SKM-1 treated with dmso at 0.1 percent for 144 hours (cell line): ENCODE measurements at regions not wholly inside any gene's neighbourhood (a gene's known extent, or its start where the extent isn't known, plus 50 kb on each side); places are given as distances from the start of the nearest gene placed in this dataset.

Experiments used
- DNase-seq: peaks from one replicate; lab custom pipeline; 2025; ENCODE audit not compliant: unreplicated experiment; lab: John Stamatoyannopoulos, UW

GRCh38 chr13:58869566-58869965, 1238.0 kb downstream of the PCDH17 start:
- DNase-seq: no peak

DNA sequence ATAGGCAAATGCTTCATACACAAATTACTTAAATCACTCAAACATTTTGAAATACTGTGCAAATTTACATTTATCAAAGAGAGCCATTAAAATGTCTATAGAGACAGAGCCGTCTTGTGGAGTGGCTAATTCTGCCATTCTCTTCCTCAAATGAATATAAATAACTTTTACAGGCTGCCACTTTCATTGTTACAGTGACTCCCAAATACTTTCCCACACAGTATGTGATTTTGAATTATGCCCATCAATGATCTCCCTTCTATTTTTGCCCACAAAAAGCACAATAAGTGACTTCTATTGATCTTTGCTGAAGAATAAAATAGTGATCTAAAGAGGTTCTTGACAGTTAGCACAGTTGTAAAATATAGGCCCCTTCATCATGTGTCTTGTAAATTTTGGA, 1244.9 kb downstream of the PCDH17 start:
- no peak for DNase-seq

- no peak for DNase-seq
Measured at GRCh38 chr13:58879114-58879513, 1247.6 kb downstream of the PCDH17 start.

DNA sequence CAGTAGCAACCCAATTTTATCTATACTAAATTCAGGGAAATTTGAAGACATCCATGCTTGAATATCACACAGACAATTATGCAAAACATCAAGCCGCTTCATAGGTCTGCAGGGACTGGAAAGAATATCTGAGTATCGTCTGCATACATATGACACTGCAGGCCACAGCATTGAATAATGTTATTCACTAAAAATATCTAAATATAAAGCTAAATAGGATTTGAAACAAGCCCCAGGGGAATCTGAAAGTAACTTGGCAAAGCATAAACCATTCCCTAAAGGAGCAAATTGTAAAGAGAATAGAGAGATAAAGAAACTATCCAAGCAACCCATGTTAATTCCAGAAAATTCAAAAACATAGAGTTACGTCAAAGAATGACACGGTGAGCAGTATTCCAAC, 1251.0 kb downstream of the PCDH17 start:
- no peak for DNase-seq

- DNase-seq: no peak
Measured at GRCh38 chr13:58883405-58883804, 1251.9 kb downstream of the PCDH17 start.

DNA sequence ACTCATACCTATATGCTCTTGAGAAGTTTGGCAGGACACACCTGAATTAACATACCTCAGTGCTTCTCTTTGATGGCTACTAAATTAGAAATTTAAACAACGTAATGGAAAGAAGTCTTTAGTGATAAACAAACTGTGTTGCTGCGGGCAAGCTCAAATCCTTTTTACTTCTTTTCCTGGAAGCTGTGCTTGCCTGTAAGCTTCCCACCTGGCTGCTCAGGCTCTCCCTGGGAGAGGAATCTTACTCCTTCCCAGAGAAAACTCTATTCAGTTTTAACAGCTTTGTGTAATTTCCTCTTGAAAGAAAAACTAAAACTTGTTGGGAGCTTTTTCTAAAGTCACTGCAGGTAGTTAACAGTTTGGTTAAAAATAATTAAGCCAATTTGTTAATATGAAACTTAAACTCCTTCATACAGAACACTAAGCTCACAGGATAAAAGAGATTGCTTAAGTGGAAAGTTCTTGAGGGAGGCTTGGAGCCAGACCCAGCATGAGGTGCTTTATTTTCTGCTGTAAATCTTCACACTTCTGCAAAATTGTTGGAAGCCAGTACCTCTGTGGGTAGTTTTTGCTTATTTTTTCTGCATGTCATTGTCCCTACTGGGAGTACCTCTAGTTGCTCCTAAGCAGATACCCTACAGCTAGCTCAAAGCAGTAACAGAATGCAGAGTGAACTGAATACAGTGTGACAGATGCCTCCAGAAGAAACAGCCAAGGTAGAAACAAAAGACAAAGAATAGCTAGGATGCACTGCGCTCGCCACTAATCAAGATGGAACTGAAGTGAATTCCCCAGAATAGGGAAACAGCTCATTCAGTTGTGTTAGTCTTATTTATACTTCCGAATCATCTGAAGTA, 1253.0 kb downstream of the PCDH17 start:
- DNase-seq: no peak

DNA sequence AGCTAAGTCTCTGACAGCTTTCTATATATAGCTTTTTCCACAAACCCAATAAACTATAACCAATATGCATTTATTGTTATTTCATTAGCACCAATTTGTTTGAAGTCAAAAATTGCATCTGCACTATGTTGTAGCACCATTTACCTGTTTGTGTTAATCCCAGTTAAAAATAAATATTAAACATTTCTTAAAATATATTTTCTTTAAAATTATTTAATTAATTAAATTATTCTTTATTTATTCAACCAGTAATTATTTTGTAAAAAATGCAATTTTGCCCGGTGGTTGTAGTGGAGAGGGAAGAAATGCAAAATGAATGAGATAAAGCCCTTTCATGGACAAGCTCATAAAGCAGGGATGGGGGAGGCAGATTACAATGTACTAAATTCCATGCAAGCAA, 1257.9 kb downstream of the PCDH17 start:
- no peak for DNase-seq

DNA sequence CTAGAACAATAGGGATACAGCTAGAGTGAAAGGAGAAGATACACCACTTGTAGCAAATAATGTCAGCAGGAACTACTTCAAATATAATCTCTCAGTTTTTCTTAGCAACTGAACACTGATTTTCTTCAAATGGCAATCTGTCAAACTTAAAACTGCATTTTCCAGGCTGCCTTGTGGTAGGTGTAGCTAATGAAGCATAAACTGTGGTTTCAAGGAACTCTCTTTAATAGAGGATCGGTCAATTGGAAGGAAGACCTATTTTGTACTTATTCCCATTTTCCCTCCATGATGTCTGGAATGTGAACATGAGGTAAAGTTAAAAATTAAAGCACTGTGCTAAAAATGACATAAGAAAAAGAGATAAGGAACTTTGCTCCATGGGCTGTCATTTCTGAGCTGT, 1261.9 kb downstream of the PCDH17 start:
- no peak for DNase-seq

DNA sequence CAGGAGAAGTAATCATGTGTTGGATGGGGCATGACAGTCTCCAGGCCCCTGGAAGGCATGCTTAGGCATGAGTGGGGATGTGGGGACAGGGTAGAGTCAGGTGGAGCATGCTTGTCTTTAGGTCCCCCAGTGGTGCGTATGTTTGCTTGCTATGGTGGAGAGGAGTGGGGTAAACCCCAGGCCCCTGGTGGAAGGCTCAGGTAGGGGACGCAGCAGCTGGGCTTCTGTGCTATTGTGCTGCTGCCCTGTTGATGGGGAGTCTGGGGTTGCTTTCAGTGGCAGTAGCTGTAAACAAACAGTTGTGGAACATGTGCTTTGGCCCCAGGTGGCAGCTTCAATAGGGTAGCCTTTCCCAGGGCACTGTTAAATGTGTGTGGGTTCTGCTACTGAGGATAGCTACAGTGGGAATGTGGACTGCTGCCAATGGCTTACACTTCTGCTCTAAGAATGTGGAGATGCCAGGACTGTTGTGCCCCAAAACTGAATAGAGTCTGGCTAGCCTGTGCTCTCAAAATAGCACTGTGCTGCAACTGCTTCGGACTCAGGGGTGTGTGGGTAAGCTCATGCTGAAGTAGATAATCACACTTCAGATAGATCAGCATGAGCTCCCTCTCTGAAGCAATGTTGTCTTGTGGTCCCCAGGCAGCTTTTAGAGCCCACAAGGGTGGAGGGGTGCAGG, 1257.3 kb downstream of the DIAPH3 start:
- DNase-seq: no peak

- no peak for DNase-seq
Measured at GRCh38 chr13:58907347-58907746, 1256.4 kb downstream of the DIAPH3 start.

DNA sequence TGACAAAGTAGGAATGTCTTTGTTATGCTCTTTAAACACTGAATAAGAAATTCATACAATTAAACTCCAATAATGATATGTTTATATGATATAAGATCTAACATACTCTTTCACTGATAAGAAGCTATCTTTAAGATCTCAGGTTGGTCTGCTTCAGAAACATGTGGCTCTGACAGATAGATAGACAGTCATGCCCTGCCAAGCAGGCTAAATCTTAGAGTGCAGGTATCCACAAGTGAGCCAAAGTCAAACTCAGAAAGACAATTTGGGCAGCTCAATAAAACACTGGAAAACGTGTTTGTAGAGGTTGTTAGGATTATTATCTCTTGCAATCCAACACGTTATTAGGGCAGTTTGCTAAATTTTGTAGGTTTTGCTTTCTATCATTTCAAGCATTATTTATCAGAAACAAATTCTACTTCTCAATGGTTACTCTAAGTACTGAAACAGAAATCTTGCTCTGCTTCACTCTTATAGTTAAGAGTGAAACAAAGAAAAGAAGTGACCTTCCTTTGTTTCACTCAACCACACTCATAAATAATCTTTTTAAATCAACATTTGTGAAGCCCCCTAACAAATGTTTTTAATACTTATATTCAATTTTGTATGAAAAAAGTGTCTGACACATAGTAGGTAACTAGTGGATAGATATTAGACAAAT, 1255.6 kb downstream of the DIAPH3 start:
- no peak for DNase-seq

DNA sequence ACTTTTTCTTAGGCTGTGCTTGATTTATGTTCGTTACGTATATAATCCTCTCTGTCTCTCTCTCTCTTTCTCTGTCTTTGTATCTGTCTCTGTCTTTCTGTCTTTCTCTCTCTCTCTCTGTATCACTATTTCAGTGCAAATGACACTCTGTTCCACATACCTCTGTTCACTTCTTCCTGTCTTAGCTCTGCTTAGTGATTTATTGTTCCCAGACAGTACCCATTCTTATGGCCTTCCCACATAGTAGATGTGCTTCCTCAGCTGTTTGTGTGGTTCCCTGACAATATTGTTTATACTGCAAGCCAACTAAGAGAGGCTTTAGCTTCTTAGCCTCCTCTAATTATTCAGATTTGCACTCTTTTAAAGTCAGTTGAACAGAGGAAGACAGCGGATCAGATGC, 1244.2 kb downstream of the DIAPH3 start:
- DNase-seq: no peak

DNA sequence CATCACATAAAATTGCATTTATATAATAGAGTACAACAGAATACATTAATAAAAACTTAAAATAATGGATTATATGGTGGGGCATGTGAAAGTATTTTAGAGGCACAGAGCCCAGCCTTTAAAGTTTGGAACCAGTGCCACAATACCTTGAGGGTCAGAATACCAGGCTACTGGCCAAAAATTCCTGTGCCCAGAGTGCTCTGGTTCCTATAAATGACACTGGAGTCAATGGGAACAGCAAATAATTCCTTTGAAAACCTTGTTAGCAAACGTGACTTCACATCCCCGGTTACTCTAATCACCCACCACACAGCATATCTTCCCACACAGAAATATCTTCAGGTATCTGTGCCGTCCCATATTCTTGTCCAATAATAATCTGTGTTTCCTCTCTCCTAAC, 1242.6 kb downstream of the DIAPH3 start:
- no peak for DNase-seq

GRCh38 chr13:58926858-58927257, 1236.9 kb downstream of the DIAPH3 start:
- no peak for DNase-seq

DNA sequence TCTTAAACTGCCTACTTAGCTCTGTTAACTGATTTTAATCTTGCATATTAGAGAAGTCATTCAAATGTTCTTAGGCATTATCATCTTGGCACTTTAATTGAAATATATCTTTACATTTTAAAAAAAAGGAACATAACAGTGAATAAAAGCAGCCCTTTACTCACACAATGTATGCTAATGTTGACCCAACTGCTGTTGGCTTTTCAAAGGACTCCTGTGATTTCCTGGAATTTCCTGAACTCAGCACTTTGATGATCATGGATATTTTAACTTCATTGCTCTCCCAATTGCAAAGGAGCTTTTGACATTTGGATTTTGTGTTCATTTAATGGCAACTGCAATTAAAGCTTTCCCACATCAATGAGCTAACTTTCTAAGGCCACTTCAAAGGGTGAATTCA, 1230.3 kb downstream of the DIAPH3 start:
- DNase-seq: no peak

DNA sequence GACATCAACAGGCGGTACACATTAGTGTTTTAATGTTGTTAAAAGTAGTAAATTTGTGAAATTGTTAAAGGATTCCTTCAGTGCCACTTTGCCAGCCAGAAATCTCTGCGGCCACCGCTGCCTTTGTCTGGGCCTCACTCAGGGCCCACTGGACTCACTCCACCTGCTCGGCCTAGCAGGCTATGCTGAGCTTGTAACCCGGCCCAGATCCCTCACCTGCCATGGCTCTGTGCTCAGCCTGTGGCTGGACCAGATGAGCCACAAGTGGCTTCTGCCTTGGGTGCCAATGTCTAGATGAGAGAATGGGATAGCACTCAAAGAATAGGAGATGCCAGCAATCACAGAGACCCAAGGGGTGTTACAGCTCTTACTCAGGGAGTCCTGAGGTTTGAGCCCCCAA, 1228.0 kb downstream of the DIAPH3 start:
- DNase-seq: no peak

- no peak for DNase-seq
Measured at GRCh38 chr13:58946274-58946673, 1217.5 kb downstream of the DIAPH3 start.

- no peak for DNase-seq
Measured at GRCh38 chr13:58949646-58950045, 1214.1 kb downstream of the DIAPH3 start.

DNA sequence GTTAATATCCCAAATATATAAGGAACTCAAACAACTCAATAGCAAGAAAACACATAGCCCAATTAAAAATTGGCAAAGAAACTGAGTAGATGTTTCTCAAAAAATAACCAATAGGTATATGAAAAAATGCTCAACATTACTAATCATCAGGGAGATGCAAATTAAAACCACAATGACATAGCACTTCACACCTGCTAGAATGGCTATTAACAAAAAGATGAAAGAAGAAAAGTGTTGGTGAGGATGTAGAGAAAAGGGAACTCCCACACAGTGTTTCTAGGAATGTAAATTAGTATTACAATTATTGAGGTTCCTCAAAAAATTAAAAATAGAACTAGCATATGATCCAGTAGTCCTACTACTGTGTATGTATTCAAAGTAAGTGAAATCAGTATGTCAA, 1212.8 kb downstream of the DIAPH3 start:
- no peak for DNase-seq

GRCh38 chr13:58953638-58954037, 1210.1 kb downstream of the DIAPH3 start:
- DNase-seq: peak; percentile 57

DNA sequence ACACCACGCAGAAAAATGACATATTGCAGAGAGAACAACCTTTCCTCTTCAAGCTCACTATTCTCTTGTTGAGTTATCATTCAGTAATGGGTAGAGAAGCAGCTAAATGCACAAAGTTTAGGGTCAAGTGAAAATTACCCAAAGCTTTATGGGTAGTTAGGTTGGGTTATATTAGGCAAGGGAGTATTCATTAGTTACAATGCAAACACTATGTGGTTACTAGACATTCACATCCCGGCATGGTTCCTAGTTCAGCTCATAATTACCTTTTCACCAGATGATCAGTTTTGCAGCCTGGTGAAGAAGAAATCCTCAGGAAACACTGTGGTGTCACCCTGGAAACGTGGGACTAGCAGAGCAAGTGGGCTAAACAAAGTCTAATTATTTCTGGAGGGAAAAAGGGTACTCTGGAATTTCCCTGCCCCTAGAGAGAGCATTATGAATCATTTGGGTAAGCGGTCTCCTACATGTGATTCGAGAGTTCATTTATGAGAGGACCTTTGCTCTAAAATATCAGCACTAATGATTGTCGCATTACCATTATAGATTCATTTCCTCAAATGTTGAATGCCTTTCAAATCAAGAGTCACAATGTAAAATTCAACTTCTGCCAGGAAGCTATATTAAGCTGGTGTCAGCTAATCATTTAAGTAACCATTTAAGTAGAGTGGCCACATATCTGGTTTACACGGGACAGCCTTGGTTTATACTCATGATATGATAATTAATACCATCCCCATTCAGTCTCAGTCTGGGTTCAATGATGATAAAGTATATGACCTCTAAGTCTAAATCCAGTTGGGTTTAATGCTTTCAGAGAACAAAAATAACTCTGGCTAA, 1208.0 kb downstream of the DIAPH3 start:
- no peak for DNase-seq
